NT2/D1 (cell line): ENCODE measurements at regions not wholly inside any gene's neighbourhood (a gene's known extent, or its start where the extent isn't known, plus 50 kb on each side); places are given as distances from the start of the nearest gene placed in this dataset.
"Not testable (repeated sequence)": the region's sequence is repeated elsewhere in the genome, so short reads cannot be mapped to it uniquely, and the experiment has no call there.

Experiments
- DNase-seq: peaks from one replicate; pipeline ENCODE4 v3.0.0-alpha.2; 2011; ENCODE audit warnings: low read depth, low spot score
- H3K27me3 ChIP-seq: 2 replicates; pipeline ENCODE4 v1.6.0; 2011; ENCODE audit warnings: mild to moderate bottlenecking; ENCODE audit not compliant: insufficient read length, insufficient read depth
- H3K36me3 ChIP-seq: 2 replicates; pipeline ENCODE4 v1.6.1; 2011; ENCODE audit warnings: mild to moderate bottlenecking, low read length, mixed read lengths; ENCODE audit not compliant: insufficient read depth, insufficient read length
- H3K4me1 ChIP-seq: 2 replicates; pipeline ENCODE4 v1.5.1; 2011; ENCODE audit not compliant: insufficient read depth, insufficient read length
- H3K4me3 ChIP-seq: 2 replicates; pipeline ENCODE4 v1.5.1; 2011; ENCODE audit warnings: low read depth; ENCODE audit not compliant: insufficient read length
- H3K9ac ChIP-seq: 2 replicates; pipeline ENCODE4 v1.6.0; 2011; ENCODE audit warnings: low read depth; ENCODE audit not compliant: insufficient read length
- H3K9me3 ChIP-seq: 2 replicates; pipeline ENCODE4 v1.5.1; 2011; ENCODE audit warnings: mild to moderate bottlenecking, low read length; ENCODE audit not compliant: insufficient read depth
- SUZ12 ChIP-seq: IDR thresholded peaks from 2 replicates; pipeline ENCODE4 v1.6.1; 2011; ENCODE audit not compliant: insufficient read length, insufficient read depth; ENCODE audit errors: extremely low read depth
- YY1 ChIP-seq: IDR thresholded peaks from 2 replicates; pipeline ENCODE4 v1.6.1; 2011; ENCODE audit not compliant: insufficient read length, insufficient read depth
- ZNF274 ChIP-seq: IDR thresholded peaks from 2 replicates; pipeline ENCODE4 v1.6.1; 2011; ENCODE audit warnings: mild to moderate bottlenecking, low read depth, low read length

GRCh38 chr21:43287111-43287760 is 118.4 kb downstream of the CRYAA start:
- no peak overlapping the region for H3K9ac ChIP-seq
- DNase-seq = no peak

DNA sequence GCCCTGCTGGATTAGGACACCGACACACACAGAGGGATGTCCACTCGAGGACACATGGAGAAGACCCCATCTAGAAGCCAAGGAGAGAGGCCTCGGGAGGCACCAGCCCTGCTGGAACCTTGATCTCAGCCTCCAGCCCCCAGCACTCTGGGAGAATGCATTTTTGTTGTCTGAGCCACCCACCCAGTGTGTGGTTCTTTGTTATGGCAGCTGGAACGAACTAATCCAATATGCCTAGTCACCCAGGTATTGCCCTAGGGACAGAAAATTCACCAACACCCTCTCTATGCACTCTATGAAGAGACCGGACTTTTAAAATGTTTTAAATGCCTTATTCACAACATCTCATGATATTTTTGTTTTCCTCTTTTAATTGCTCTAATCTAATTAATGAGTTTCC is 117.4 kb downstream of the CRYAA start:
- Histone ChIP-seq H3K9ac (no peak overlapping the region), H3K4me3 (no peak overlapping the region), H3K9me3 (peaks cover 3% of the 10 kb centered on the region; the same call in 1 of the 2 replicates), H3K27me3 (no peaks in the 10 kb centered on the region), H3K4me1 (peaks cover 12% of the 10 kb centered on the region), H3K36me3 (no peaks in the 10 kb centered on the region)
- TF ChIP-seq ZNF274 (no peak), YY1 (no peak), SUZ12 (no peak)
- no peak for DNase-seq

More at GRCh38 chr21:43287111-43287760, 118.4 kb downstream of the CRYAA start:
- Histone ChIP-seq H3K36me3 (no peaks in the 10 kb centered on the region), H3K9me3 (peaks cover 3% of the 10 kb centered on the region; the same call in 1 of the 2 replicates), H3K27me3 (no peaks in the 10 kb centered on the region), H3K4me1 (peaks cover 4% of the 10 kb centered on the region), H3K4me3 (no peak overlapping the region)
- TF ChIP-seq ZNF274 (no peak), SUZ12 (no peak), YY1 (no peak)

DNA sequence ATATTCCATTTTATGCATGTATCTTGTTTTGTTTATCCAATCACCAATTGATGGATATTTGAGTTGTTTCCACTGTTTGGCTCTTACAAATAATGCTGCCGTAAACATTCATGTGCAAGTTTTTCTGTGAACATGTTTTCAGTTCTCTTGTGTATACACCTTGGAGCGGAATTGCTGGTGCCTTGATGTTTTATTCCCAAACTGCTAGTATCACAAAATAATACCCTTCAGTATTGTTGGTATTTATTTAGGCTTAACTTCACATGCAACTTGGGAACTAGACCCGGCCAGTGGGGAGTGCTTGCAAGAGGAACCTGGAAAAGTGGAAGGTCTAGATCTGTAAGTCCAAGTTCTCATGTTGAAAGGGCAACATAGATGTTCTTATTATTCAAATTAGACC is 115.9 kb downstream of the CRYAA start:
- Histone ChIP-seq H3K36me3 (no peaks in the 10 kb centered on the region), H3K4me3 (no peak overlapping the region), H3K4me1 (peaks cover 12% of the 10 kb centered on the region), H3K9ac (no peak overlapping the region), H3K27me3 (no peaks in the 10 kb centered on the region), H3K9me3 (peaks cover 3% of the 10 kb centered on the region; the same call in 1 of the 2 replicates)
- DNase-seq = no peak
- TF ChIP-seq ZNF274 = no peak

GRCh38 chr21:43284238-43284637 is 115.4 kb downstream of the CRYAA start:
- Histone ChIP-seq H3K4me1 (peaks cover 13% of the 10 kb centered on the region), H3K27me3 (no peaks in the 10 kb centered on the region), H3K36me3 (no peaks in the 10 kb centered on the region), H3K9ac (no peak overlapping the region), H3K4me3 (no peak overlapping the region), H3K9me3 (peaks cover 3% of the 10 kb centered on the region; the same call in 1 of the 2 replicates)
- no peak for DNase-seq
- TF ChIP-seq SUZ12 = no peak
- no peak for TF ChIP-seq ZNF274
- TF ChIP-seq YY1 = no peak

DNA sequence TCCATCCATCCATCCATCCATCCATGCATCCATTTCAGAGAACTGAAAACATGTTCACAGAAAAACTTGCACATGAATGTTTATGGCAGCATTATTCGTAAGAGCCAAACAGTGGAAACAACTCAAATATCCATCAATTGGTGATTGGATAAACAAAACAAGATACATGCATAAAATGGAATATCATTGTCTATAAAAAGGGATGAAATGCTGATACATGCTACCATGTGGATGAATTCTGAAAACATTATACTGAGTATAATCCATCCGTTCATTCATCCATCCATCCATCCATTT is 115.1 kb downstream of the CRYAA start:
- H3K4me3 ChIP-seq, H3K27me3 ChIP-seq, H3K36me3 ChIP-seq, H3K9me3 ChIP-seq, DNase-seq, H3K9ac ChIP-seq: not testable (repeated sequence)
- H3K4me1 ChIP-seq = peaks cover 16% of the 10 kb centered on the region

GRCh38 chr21:43283136-43283924 is 114.5 kb downstream of the CRYAA start:
- Histone ChIP-seq H3K4me1 (peaks cover 20% of the 10 kb centered on the region), H3K9ac (no peak overlapping the region), H3K4me3 (no peak overlapping the region), H3K27me3 (peaks cover 2% of the 10 kb centered on the region), H3K36me3 (no peaks in the 10 kb centered on the region), H3K9me3 (peaks cover 3% of the 10 kb centered on the region; the same call in 1 of the 2 replicates)
- TF ChIP-seq YY1 (no peak), ZNF274 (no peak), SUZ12 (no peak)
- no peak for DNase-seq

- TF ChIP-seq YY1 (no peak), SUZ12 (no peak), ZNF274 (no peak)
- peaks cover 3% of the 10 kb centered on the region; the same call in 1 of the 2 replicates for H3K9me3 ChIP-seq
- DNase-seq = no peak
Observed at GRCh38 chr21:43282358-43283120, 113.7 kb downstream of the CRYAA start.

More at GRCh38 chr21:43282358-43283120, 113.7 kb downstream of the CRYAA start:
- H3K4me1 ChIP-seq = peaks cover 26% of the 10 kb centered on the region
- no peak overlapping the region for H3K4me3 ChIP-seq
- peaks cover 2% of the 10 kb centered on the region for H3K27me3 ChIP-seq
- H3K36me3 ChIP-seq = no peaks in the 10 kb centered on the region
- no peak overlapping the region for H3K9ac ChIP-seq
